ENCODE measurements at regions not wholly inside any gene's neighbourhood (a gene's known extent, or its start where the extent isn't known, plus 50 kb on each side); places are given as distances from the start of the nearest gene placed in this dataset.

GRCh38 chr1:199688774-199689173 is 338.7 kb upstream of the NR5A2 start:
- no peaks in the 10 kb centered on the region for H3K27me3 ChIP-seq (ENCODE audit: control insufficient read depth in 3 of 3, insufficient read depth in 3 of 3, low read length in 3 of 3)
- H3K9me3 ChIP-seq (ENCODE audit: control insufficient read depth in 2 of 2, insufficient read depth in 1 of 2, low read depth in 1 of 2, low read length in 1 of 2): no peaks in the 10 kb centered on the region
- H3K27ac ChIP-seq (ENCODE audit: low read depth in 1 of 3, low read length in 2 of 3): no peak overlapping the region
- DNase-seq (no peak), FAIRE-seq (no peak)
- peaks cover 0 to 2% (median 0%) of the 10 kb centered on the region in 3 donors for H3K4me1 ChIP-seq (ENCODE audit: control insufficient read depth in 3 of 3, insufficient read depth in 2 of 3, low read depth in 1 of 3, low read length in 2 of 3)
- H3K4me3 ChIP-seq (ENCODE audit: low read depth in 1 of 3, low read length in 3 of 3): no peak overlapping the region
- no peaks in the 10 kb centered on the region for H3K36me3 ChIP-seq (ENCODE audit: control insufficient read depth in 3 of 3, insufficient read depth in 2 of 3, low read depth in 1 of 3, low read length in 3 of 3)

- H3K9me3 ChIP-seq (ENCODE audit: control insufficient read depth in 2 of 2, insufficient read depth in 1 of 2, low read depth in 1 of 2, low read length in 1 of 2): no peaks in the 10 kb centered on the region
- no peak for DNase-seq
- 75 to 85% (median 85%) methylated on average over 1 of the region's 1 CpG for WGBS, 3 donors
- H3K36me3 ChIP-seq (ENCODE audit: control insufficient read depth in 3 of 3, insufficient read depth in 2 of 3, low read depth in 1 of 3, low read length in 3 of 3): no peaks in the 10 kb centered on the region
- no peaks in the 10 kb centered on the region for H3K4me1 ChIP-seq (ENCODE audit: control insufficient read depth in 3 of 3, insufficient read depth in 2 of 3, low read depth in 1 of 3, low read length in 2 of 3)
- no peak overlapping the region for H3K27ac ChIP-seq (ENCODE audit: low read depth in 1 of 3, low read length in 2 of 3)
- FAIRE-seq: no peak
- no peaks in the 10 kb centered on the region for H3K27me3 ChIP-seq (ENCODE audit: control insufficient read depth in 3 of 3, insufficient read depth in 3 of 3, low read length in 3 of 3)
- no peak overlapping the region for H3K4me3 ChIP-seq (ENCODE audit: low read depth in 1 of 3, low read length in 3 of 3)
These were observed 337.0 kb upstream of the NR5A2 start for GRCh38 chr1:199690496-199690895.

GRCh38 chr1:199691540-199691939 is 336.0 kb upstream of the NR5A2 start:
- H3K4me3 ChIP-seq (ENCODE audit: low read depth in 1 of 3, low read length in 3 of 3): no peak overlapping the region
- H3K9me3 ChIP-seq (ENCODE audit: control insufficient read depth in 2 of 2, insufficient read depth in 1 of 2, low read depth in 1 of 2, low read length in 1 of 2): no peaks in the 10 kb centered on the region
- WGBS, 3 donors: 47 to 67% (median 59%) methylated on average over 3 of the region's 3 CpGs
- H3K27ac ChIP-seq (ENCODE audit: low read depth in 1 of 3, low read length in 2 of 3): no peak overlapping the region
- no peaks in the 10 kb centered on the region for H3K4me1 ChIP-seq (ENCODE audit: control insufficient read depth in 3 of 3, insufficient read depth in 2 of 3, low read depth in 1 of 3, low read length in 2 of 3)
- no peak for FAIRE-seq
- peak; percentile 36 to 52 for DNase-seq
- no peaks in the 10 kb centered on the region for H3K27me3 ChIP-seq (ENCODE audit: control insufficient read depth in 3 of 3, insufficient read depth in 3 of 3, low read length in 3 of 3)
- no peaks in the 10 kb centered on the region for H3K36me3 ChIP-seq (ENCODE audit: control insufficient read depth in 3 of 3, insufficient read depth in 2 of 3, low read depth in 1 of 3, low read length in 3 of 3)

- no peaks in the 10 kb centered on the region for H3K27me3 ChIP-seq (ENCODE audit: control insufficient read depth in 3 of 3, insufficient read depth in 3 of 3, low read length in 3 of 3)
- no peaks in the 10 kb centered on the region for H3K36me3 ChIP-seq (ENCODE audit: control insufficient read depth in 3 of 3, insufficient read depth in 2 of 3, low read depth in 1 of 3, low read length in 3 of 3)
- no peak overlapping the region for H3K27ac ChIP-seq (ENCODE audit: low read depth in 1 of 3, low read length in 2 of 3)
- H3K9me3 ChIP-seq (ENCODE audit: control insufficient read depth in 2 of 2, insufficient read depth in 1 of 2, low read depth in 1 of 2, low read length in 1 of 2): no peaks in the 10 kb centered on the region
- H3K4me1 ChIP-seq (ENCODE audit: control insufficient read depth in 3 of 3, insufficient read depth in 2 of 3, low read depth in 1 of 3, low read length in 2 of 3): no peaks in the 10 kb centered on the region
- H3K4me3 ChIP-seq (ENCODE audit: low read depth in 1 of 3, low read length in 3 of 3): no peak overlapping the region
- WGBS, 3 donors: 92 to 97% (median 96%) methylated on average over 2 of the region's 2 CpGs
- DNase-seq: no peak
- no peak for FAIRE-seq
These were observed 333.8 kb upstream of the NR5A2 start for GRCh38 chr1:199693724-199694123.

- no peaks in the 10 kb centered on the region for H3K9me3 ChIP-seq (ENCODE audit: control insufficient read depth in 2 of 2, insufficient read depth in 1 of 2, low read depth in 1 of 2, low read length in 1 of 2)
- H3K27ac ChIP-seq (ENCODE audit: low read depth in 1 of 3, low read length in 2 of 3): no peak overlapping the region
- no peak overlapping the region for H3K4me3 ChIP-seq (ENCODE audit: low read depth in 1 of 3, low read length in 3 of 3)
- no peaks in the 10 kb centered on the region for H3K4me1 ChIP-seq (ENCODE audit: control insufficient read depth in 3 of 3, insufficient read depth in 2 of 3, low read depth in 1 of 3, low read length in 2 of 3)
- H3K27me3 ChIP-seq (ENCODE audit: control insufficient read depth in 3 of 3, insufficient read depth in 3 of 3, low read length in 3 of 3): no peaks in the 10 kb centered on the region
- WGBS, 3 donors: 68 to 94% (median 89%) methylated on average over 2 of the region's 2 CpGs
- no peak for DNase-seq
- H3K36me3 ChIP-seq (ENCODE audit: control insufficient read depth in 3 of 3, insufficient read depth in 2 of 3, low read depth in 1 of 3, low read length in 3 of 3): no peaks in the 10 kb centered on the region
- FAIRE-seq: no peak
These were observed 331.3 kb upstream of the NR5A2 start for GRCh38 chr1:199696225-199696624.

GRCh38 chr1:199698222-199698621 is 329.3 kb upstream of the NR5A2 start:
- H3K4me3 ChIP-seq (ENCODE audit: low read depth in 1 of 3, low read length in 3 of 3): no peak overlapping the region
- H3K36me3 ChIP-seq (ENCODE audit: control insufficient read depth in 3 of 3, insufficient read depth in 2 of 3, low read depth in 1 of 3, low read length in 3 of 3): no peaks in the 10 kb centered on the region
- peak; percentile 15 for FAIRE-seq
- DNase-seq: no peak
- no peak overlapping the region for H3K27ac ChIP-seq (ENCODE audit: low read depth in 1 of 3, low read length in 2 of 3)
- no peaks in the 10 kb centered on the region for H3K9me3 ChIP-seq (ENCODE audit: control insufficient read depth in 2 of 2, insufficient read depth in 1 of 2, low read depth in 1 of 2, low read length in 1 of 2)
- no peaks in the 10 kb centered on the region for H3K27me3 ChIP-seq (ENCODE audit: control insufficient read depth in 3 of 3, insufficient read depth in 3 of 3, low read length in 3 of 3)
- H3K4me1 ChIP-seq (ENCODE audit: control insufficient read depth in 3 of 3, insufficient read depth in 2 of 3, low read depth in 1 of 3, low read length in 2 of 3): no peaks in the 10 kb centered on the region

GRCh38 chr1:199700551-199700950 is 327.0 kb upstream of the NR5A2 start:
- 64 to 77% (median 76%) methylated on average over 4 of the region's 4 CpGs for WGBS, 3 donors
- H3K4me3 ChIP-seq (ENCODE audit: low read depth in 1 of 3, low read length in 3 of 3): no peak overlapping the region
- H3K27ac ChIP-seq (ENCODE audit: low read depth in 1 of 3, low read length in 2 of 3): no peak overlapping the region
- no peaks in the 10 kb centered on the region for H3K4me1 ChIP-seq (ENCODE audit: control insufficient read depth in 3 of 3, insufficient read depth in 2 of 3, low read depth in 1 of 3, low read length in 2 of 3)
- no peaks in the 10 kb centered on the region for H3K27me3 ChIP-seq (ENCODE audit: control insufficient read depth in 3 of 3, insufficient read depth in 3 of 3, low read length in 3 of 3)
- H3K9me3 ChIP-seq (ENCODE audit: control insufficient read depth in 2 of 2, insufficient read depth in 1 of 2, low read depth in 1 of 2, low read length in 1 of 2): no peaks in the 10 kb centered on the region
- H3K36me3 ChIP-seq (ENCODE audit: control insufficient read depth in 3 of 3, insufficient read depth in 2 of 3, low read depth in 1 of 3, low read length in 3 of 3): no peaks in the 10 kb centered on the region
- DNase-seq: no peak
- FAIRE-seq: no peak

- Histone ChIP-seq H3K4me3 (ENCODE audit: low read depth in 1 of 3, low read length in 3 of 3) (no peak overlapping the region), H3K36me3 (ENCODE audit: control insufficient read depth in 3 of 3, insufficient read depth in 2 of 3, low read depth in 1 of 3, low read length in 3 of 3) (no peaks in the 10 kb centered on the region), H3K9me3 (ENCODE audit: control insufficient read depth in 2 of 2, insufficient read depth in 1 of 2, low read depth in 1 of 2, low read length in 1 of 2) (no peaks in the 10 kb centered on the region), H3K27ac (ENCODE audit: low read depth in 1 of 3, low read length in 2 of 3) (no peak overlapping the region), H3K27me3 (ENCODE audit: control insufficient read depth in 3 of 3, insufficient read depth in 3 of 3, low read length in 3 of 3) (peaks cover 0 to 2% (median 0%) of the 10 kb centered on the region in 3 donors), H3K4me1 (ENCODE audit: control insufficient read depth in 3 of 3, insufficient read depth in 2 of 3, low read depth in 1 of 3, low read length in 2 of 3) (no peaks in the 10 kb centered on the region)
- no peak for FAIRE-seq
- DNase-seq: no peak
- 79 to 87% (median 86%) methylated on average over 2 of the region's 2 CpGs for WGBS, 3 donors
These were observed 325.8 kb upstream of the NR5A2 start for GRCh38 chr1:199701726-199702125.

- DNase-seq: no peak
- H3K4me3 ChIP-seq (ENCODE audit: low read depth in 1 of 3, low read length in 3 of 3): no peak overlapping the region
- H3K4me1 ChIP-seq (ENCODE audit: control insufficient read depth in 3 of 3, insufficient read depth in 2 of 3, low read depth in 1 of 3, low read length in 2 of 3): no peaks in the 10 kb centered on the region
- no peak for FAIRE-seq
- H3K9me3 ChIP-seq (ENCODE audit: control insufficient read depth in 2 of 2, insufficient read depth in 1 of 2, low read depth in 1 of 2, low read length in 1 of 2): no peaks in the 10 kb centered on the region
- H3K36me3 ChIP-seq (ENCODE audit: control insufficient read depth in 3 of 3, insufficient read depth in 2 of 3, low read depth in 1 of 3, low read length in 3 of 3): no peaks in the 10 kb centered on the region
- peaks cover 0 to 2% (median 0%) of the 10 kb centered on the region in 3 donors for H3K27me3 ChIP-seq (ENCODE audit: control insufficient read depth in 3 of 3, insufficient read depth in 3 of 3, low read length in 3 of 3)
- no peak overlapping the region for H3K27ac ChIP-seq (ENCODE audit: low read depth in 1 of 3, low read length in 2 of 3)
These were observed 323.3 kb upstream of the NR5A2 start for GRCh38 chr1:199704231-199704630.
